D721Med (cell line): ENCODE measurements at regions not wholly inside any gene's neighbourhood (a gene's known extent, or its start where the extent isn't known, plus 50 kb on each side); places are given as distances from the start of the nearest gene placed in this dataset.

Experiments used
- DNase-seq: peaks from one replicate; pipeline ENCODE4 v3.0.0; 2011; ENCODE audit warnings: low spot score; ENCODE audit not compliant: insufficient read length
- FAIRE-seq: peaks from 2 replicates; lab custom pipeline; 2011; peaks lifted over from hg19 to GRCh38; lab: Jason Lieb, UNC
- TF ChIP-seq, protein P1 (sequence below): IDR thresholded peaks from 2 replicates; pipeline ENCODE4 v1.5.1; 2012; ENCODE audit warnings: mild to moderate bottlenecking, control low read depth; ENCODE audit not compliant: insufficient read depth; ENCODE audit errors: missing control alignments

DNA sequence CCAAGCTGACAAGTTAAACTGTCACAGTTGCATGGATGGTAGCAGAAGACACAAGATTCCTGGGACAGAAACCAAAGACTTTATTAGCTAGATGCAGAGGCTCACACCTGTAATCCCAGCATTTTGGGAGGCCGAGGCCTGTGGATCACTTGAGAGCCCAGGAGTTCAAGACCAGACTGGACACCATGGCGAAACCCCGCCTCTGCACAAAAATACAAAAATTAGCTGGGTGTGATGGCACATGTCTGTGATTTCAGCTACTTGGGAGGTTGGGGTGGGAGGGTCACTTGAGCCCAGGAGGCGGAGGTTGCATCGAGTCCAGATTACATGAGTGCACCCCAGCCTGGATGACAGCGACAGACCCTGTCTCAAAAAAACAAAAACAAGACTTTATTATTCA lies 346.6 kb downstream of the IRS2 start:
- TF ChIP-seq, protein P1, sequence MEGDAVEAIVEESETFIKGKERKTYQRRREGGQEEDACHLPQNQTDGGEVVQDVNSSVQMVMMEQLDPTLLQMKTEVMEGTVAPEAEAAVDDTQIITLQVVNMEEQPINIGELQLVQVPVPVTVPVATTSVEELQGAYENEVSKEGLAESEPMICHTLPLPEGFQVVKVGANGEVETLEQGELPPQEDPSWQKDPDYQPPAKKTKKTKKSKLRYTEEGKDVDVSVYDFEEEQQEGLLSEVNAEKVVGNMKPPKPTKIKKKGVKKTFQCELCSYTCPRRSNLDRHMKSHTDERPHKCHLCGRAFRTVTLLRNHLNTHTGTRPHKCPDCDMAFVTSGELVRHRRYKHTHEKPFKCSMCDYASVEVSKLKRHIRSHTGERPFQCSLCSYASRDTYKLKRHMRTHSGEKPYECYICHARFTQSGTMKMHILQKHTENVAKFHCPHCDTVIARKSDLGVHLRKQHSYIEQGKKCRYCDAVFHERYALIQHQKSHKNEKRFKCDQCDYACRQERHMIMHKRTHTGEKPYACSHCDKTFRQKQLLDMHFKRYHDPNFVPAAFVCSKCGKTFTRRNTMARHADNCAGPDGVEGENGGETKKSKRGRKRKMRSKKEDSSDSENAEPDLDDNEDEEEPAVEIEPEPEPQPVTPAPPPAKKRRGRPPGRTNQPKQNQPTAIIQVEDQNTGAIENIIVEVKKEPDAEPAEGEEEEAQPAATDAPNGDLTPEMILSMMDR: no peak
- DNase-seq (no peak), FAIRE-seq (no peak)

DNA sequence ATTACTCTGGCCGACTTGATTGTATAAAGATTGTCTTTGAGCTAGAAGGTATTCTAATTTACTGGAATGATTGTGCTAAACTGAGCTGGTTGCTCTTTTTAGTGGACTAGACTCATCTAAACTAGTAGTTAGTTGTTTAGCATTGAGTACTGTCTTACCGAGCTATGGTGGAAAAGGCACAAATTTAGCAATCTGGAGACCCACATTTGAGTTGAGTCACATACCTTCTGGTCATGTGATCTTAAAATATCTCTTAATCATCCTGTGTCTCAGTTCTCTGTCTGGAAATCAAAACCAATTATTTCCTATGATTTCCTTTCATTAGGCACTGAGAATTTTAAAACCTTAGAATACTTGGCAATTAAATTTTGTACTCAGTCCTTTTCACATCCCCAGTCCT lies 349.5 kb downstream of the IRS2 start:
- DNase-seq (no peak), FAIRE-seq (no peak)
- TF ChIP-seq, protein P1: no peak

GRCh38 chr13:109436055-109436622 lies 350.2 kb downstream of the IRS2 start:
- TF ChIP-seq, protein P1: no peak
- DNase-seq (no peak), FAIRE-seq (no peak)

GRCh38 chr13:109431217-109431616 lies 355.2 kb downstream of the IRS2 start:
- DNase-seq: no peak
- FAIRE-seq: no peak
- TF ChIP-seq, protein P1: no peak

DNA sequence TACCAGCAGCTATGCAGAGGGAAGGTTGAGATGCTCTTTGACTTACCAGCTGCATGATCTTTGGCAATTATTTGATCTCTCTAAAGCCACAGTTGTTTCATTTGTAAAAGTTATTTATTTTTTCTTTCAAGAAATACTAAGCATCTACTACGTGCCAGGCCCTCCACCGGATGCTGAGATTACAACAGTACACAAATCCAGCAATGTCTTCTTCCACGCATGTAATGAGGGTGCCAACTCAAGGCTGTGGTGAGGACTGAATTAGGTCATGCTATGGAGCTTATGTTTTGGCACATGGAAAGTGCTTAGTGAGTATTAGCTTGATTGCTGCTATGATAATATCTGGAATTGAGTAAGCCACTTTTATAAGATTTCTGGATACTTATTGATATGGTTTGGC lies 358.2 kb downstream of the IRS2 start:
- TF ChIP-seq, protein P1: no peak
- DNase-seq (no peak), FAIRE-seq (no peak)

- FAIRE-seq: no peak
- no peak for DNase-seq
- TF ChIP-seq, protein P1: no peak
These were observed 358.7 kb downstream of the IRS2 start for GRCh38 chr13:109427695-109428094.

GRCh38 chr13:109427148-109427547 lies 359.2 kb downstream of the IRS2 start:
- DNase-seq: no peak
- FAIRE-seq: no peak
- TF ChIP-seq, protein P1: no peak
